ENCODE measurements at regions not wholly inside any gene's neighbourhood (a gene's known extent, or its start where the extent isn't known, plus 50 kb on each side); places are given as distances from the start of the nearest gene placed in this dataset.

DNA sequence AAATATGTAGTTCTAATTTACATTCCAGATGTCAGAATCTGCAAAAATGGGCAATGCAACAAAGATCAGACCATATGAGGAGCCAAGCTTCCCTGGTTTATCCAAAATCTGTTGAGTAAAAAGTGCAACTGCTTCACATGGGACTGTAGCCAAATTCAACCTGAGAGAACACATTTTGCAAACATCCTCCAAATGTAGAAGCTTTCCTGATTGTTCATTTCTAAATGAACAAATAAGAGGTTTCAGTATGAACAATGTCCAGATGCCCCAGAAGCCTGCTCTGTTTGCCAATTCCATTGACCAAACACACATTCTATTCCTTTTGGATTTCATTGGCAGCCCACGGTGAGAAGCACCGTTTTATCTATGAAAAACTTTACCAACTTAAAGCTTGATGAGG lies 117.9 kb upstream of the OSR1 start:
- FAIRE-seq, result no peak

DNA sequence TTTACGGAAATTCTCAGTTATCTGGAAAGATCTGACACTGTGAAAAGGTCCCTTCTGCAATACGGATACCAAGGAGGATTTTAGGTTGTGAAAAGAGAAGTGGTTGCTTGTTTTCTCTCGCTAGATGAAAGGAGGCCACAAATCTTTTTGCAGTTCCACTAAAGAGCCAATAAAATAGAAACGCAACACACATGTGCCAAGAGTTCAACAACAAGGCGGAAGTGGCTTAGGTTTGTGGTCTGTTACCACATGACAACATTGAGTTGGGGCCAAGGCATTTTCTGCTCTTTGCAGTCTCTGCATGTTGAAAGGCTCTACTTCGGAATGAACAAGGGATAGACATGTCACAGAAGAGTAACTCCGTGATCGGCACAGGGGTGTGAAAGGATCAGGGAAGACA lies 115.7 kb upstream of the OSR1 start:
- FAIRE-seq, result no peak

DNA sequence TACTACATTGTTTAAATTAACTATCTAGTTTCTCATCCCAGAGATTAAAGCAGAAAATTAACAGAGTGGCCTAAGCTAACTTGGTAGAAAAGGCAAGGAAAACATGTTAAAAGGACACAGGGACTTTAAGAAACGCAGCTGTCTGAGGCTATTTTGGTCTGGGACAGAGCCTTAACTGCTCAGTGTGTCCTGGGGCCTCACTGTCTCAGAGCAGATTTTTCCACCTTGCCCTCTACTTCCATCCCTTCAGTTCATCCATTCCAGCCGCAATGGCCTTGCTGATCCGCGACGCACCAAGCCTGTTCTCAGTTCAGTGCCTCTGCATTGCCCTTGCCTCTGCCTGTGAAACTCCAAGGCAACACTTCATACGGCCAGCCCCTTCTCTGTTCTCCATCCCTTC lies 114.9 kb upstream of the OSR1 start:
- FAIRE-seq, result no peak

DNA sequence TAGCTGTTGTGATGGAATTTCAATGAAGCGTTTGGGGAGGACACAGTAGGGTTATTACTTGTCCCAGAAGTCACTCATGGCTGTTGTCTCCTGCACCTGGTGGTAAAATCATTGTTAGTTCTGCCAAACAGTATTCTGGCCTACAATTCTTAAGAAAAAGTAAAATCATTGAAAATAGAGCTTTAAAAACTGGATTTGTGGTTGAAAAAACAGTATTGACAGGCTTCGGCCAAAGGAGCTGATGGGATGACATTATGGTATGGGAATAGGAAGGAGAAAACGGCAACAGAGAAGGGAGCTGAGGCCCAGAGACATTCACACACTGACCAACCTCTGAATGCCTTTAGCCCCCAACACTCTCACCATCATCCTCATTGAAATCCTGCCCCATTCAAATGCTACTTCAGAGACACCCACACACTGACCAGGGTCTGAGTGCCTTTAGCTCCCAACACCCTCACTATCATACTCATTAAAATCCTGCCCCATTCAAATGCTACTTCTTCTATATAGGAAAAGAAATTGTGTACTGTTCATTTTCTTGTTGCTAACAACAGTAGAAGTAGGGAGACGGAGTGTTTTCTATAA lies 114.1 kb upstream of the OSR1 start:
- FAIRE-seq, result no peak

DNA sequence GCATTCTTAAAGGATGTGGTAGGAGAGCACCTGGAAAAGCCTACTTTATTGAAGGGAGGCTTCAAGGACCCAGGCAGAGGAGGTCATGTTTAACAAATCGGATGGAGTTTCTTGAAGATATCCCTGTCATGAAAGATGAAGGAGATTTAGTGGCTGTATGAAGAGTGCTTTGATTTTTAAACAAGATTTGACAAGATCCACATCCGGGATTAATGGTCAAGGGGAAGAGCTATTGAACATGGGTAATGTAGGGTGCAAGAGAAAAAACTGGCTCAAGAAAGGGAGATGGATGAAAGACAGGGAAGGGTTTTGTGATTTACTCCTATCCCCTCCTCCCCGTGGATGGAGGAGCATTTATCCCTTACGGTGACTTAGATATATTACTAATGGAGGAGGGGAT lies 113.1 kb upstream of the OSR1 start:
- no peak for FAIRE-seq

DNA sequence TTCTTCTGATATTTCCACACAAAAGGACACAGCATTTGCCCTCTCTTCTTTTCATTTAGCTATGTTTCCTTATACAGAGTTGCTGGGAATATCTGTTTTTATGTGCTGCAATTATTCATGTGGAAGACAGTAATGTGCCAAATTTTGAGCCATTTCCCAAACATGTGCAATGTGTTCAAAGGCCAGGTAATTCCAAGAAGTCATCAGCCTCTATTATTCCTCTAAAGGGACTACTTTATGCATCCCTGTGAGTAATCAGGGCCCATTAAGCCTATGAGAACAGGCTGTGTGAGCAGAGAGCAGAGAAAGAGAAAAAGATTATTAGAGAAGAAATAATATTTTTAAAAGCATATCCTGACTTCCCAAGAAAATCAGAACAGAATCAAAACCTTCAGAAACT lies 107.6 kb upstream of the OSR1 start:
- FAIRE-seq, result no peak

DNA sequence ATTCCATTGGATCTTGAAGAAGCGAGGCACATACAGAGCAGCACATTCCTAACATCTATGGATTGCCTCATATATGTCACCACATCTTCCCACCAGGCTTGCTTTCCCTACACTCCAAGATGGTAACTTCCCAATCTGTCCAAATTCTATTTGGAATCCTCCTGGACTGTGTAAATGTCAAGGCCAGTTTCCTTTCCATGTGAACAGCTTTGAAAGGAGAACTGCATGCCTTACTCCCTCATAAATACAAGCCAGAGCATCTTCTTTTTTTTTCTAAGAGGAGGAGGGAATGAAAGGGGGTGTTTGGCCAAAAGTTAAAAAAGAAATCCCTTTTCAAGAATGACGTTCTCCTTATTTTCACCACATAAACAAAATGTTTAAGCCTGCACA lies 103.8 kb upstream of the OSR1 start:
- FAIRE-seq, result no peak

DNA sequence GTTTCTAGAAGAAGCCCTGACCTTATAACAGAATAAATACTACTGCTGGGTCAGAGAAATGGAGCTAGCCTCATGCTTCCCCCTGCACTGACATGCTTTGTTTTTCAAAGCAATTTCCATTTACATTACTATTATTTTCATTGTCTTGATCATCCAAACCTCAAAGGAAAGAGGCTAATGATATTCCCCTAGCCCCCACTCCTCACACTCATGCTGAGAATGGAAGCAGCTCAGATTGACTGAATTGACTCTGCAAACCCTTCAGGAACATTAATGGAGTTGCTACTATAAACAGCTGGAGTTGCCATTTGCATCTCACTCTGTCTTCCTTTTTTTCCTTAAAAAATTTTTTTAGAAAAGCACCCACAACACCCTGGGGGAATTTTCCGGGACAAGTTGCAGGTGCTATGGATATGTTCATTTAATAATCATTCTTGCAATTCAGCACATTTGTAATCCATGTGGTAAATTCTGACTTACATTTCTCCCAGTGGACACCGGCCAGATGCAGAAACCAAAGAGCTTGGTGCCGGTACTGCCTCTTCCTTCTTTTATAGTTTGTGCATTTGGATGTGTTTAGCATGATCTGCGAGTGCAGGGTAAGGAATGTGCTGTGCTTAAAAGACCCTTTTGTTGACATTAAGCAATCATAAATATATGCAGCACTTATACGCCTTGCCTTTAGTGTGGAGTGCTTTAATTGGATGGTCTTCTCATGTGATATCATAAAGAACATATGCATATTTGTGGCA lies 103.3 kb upstream of the OSR1 start:
- no peak for FAIRE-seq

DNA sequence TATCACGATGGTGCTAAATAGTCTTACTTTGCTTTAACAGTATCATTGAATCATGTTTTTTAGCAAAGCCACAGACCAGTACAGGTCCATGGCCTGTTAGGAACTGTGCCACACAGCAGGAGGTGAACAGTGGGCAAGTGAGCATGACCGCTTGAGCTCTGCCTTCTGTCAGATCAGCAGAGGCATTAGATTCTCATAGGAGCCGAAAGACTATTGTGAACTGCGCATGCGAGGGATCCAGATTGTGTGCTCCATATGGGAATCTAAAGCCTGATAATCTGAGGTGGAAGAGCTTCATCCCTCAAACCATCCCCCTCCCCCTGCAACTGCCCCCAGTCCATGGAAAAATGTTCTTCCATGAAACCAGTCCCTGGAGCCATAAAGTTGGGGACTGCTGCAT lies 102.3 kb upstream of the OSR1 start:
- FAIRE-seq, result no peak

DNA sequence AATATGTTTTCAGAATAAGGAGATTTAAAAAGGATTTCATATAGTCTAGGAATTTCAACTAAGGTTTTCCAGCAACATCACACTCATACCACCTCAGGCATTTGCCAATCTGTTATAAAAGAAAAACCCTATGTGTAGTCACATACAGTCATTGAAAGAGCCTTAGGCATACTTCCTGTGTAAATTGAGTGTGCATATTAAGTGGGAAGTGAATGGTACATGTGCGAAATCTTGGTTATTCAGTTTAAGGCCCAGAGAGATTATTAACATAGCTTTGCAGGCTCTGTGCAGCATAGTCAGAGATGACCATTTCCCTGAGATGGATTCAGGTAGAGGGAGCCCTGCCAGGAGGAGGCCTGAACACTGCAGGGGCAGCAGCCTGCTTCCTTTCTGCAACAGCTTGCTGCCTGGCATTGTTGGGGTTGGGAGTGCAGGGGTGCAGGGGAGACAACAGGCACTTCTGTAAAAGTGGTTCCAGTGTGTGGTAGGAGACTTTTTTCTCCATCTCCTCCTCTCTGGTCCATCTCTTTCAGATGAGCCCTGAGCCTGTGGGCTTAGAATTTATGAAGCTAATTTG lies 100.1 kb upstream of the OSR1 start:
- no peak for FAIRE-seq

DNA sequence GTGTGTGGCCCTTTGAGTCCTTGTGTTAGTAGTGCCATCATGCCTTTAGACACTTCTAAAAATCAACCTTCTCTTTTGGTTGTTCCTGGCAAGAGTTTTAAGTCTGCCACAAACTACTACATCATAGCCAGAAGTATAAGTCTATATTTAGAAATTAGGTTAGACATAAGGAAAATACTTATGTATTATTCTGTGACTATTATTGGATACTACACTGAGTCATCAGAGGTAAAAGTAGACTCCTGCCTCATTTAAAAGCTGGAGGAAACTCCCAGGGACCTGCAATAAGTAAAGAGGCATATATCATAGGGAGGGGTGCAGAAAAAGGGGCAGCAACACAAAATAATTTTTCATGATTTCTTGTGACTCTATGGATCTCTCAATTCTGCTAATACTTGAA lies 99.4 kb upstream of the OSR1 start:
- FAIRE-seq, result no peak

DNA sequence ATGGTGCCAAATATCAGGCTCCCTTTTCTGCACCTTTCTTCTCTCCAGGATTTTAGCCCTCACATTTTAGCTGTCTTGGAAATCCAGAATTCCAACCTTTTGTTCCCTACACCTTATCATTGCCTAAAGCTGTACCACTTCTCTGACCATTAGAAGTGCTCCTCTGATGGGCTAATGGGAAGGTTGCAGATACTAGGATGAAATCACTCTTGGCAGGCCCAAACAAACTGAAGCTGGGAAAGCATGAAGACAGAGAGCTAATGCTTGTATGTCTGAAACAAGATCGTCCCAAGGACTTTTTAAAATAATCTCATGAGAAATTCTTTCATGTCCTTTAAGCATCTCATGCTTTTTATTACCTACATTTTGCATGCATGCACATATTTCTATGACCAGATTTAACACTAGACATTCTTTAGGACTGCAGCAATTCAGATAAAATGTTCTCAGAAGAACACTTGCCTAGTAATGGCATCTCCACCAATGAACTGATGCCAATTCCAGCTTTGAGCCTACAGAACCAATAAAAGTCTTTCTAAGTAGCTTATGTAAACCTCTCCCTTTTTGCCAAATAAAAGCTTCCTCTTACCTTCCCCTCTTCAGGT lies 98.4 kb upstream of the OSR1 start:
- no peak for FAIRE-seq

DNA sequence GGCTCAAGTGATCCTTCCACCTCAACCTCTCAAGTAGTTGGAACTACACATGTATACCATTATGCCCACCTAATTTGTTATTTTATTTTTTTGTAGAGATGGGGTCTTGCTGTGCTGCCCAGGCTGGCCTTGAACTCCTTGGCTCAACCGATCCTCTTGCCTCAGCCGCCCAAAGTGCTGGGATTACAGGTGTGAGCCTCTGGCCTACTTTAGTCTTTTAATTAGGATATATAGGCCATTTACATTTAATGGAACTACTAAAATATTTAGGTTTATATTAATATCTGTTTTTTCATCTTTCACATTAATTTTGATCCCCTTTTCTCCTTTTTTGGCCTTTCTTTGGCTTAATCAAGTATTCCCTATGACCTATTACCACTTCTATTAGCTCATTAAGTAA lies 95.7 kb upstream of the OSR1 start:
- no peak for FAIRE-seq

DNA sequence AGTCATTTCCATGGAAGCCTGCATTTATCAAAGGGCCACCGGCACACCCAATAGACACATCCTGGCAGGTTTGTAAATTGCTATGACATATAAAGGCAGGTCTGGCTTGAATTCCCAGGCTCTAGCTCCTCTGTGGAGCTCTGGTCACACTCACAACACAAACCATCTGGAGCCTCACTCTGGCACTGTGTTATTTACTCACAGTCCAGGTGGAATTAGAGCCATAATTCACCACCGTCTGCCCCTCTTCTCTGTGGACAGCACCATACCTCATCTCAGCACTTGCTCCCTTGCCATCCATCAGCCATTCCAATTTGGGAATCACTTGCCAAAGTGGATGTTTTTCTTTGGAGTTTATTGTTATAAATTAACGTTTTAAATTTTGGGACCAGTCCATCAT lies 84.3 kb upstream of the OSR1 start:
- FAIRE-seq, result no peak

DNA sequence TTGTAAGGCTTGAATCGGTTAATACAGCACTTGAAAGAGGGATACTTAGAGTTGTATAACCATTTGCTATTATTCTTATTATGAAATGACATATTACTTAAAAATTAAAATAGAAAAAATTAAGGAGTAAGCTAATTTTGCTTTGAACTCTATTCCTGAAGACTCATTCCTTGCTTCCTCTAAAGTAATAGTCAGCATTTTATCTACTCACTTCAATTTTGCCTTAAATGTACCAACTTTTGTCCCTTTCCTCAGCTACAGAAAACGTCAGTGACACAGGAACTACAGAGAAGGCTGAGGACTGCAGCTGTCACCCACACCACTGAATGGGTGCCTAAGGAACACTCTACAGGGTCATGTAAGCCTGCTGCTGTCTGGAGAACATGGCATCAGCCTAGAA lies 80.7 kb upstream of the OSR1 start:
- no peak for FAIRE-seq

DNA sequence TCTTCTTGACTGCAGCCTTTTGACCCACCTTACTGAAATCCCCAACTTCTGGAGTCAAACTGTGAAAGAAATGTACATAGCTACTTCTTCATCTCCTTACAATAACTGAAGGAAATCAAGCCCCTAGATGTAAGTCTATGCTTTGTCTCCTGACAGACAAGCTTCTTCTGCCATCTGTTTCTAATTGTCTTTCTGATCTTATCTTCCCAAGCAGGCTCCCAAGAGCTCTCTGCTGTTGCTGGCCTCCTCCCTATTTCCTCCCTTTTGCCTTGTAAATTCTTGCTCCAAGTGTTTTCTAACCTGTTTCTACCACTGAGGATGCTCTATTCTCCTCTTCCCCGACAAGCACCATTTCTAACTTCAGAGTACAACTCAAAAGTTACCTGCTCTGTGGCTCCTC lies 77.4 kb upstream of the OSR1 start:
- no peak for FAIRE-seq

DNA sequence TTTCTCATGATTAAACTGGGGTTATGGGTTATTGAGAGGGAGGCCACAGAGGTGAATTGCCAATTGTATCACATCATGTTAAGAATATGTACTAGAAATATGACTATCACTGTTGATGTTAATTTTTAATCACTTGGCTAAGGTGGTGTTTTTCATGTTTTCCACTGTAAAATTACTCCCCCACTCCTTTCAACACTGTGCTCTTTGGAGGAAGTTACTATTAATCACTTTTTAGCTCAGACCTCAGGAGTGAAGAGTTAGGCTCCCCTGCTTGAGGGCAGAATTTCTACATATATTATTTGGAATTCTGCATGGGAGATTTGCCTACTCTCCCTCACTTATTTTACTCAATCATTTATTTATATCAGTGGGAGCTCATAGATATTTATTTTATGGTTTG lies 76.0 kb upstream of the OSR1 start:
- FAIRE-seq, result no peak

DNA sequence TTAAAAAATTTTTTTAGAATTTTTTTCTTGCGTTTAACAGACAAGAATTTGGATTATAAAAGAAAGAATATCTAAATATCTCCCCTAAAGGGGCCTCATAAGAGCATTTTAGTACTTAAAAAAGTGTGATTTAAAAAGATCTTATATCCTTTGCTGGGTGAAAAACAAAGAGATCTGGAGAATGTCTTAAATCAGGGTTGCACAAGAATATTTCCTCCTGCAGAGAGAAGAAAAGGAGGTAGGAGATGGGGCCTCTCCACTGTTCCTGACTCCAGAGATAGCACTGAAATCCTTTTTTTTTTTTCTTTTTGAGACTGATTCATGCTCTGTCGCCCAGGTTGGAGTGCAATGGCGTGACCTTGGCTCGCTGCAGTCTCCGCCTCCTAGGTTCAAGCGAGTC lies 68.5 kb upstream of the OSR1 start:
- no peak for FAIRE-seq

DNA sequence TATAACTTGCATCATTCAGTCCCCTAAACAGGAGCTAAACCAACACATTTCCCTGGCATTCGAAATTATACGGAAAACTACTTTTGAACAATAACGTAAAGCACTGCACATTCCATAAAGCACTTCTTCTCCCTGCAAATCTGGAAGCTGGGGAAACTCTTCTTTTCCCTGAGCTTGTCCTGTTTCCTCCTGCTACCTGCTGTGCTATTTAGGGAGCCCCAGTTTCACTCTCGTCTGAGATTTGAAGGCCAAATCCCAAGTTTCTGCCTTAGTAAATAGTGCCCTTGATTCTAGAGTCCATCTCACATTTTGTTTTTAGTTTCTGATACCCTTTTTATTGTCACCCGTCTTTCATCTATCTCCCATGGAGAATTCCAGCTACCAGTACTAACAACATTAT lies 67.7 kb upstream of the OSR1 start:
- no peak for FAIRE-seq

DNA sequence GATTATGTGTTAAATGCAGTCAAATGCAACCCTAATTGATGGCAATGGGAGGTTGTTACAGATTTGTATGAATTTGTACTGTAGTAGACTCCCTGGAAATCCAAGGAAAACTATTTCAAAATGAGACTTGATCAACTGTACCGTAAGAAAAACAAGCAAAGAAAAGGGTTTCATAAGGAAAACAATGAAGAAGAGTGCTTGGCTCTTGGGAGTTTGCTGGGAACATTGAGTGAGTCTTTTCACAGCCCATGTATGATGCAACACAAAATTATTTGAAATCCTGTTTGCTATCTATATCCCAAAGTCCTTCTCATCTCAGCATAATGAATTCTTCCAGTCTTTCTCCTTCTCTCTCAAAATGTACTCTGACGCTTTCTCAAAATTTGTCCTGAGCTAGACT lies 67.0 kb upstream of the OSR1 start:
- no peak for FAIRE-seq

DNA sequence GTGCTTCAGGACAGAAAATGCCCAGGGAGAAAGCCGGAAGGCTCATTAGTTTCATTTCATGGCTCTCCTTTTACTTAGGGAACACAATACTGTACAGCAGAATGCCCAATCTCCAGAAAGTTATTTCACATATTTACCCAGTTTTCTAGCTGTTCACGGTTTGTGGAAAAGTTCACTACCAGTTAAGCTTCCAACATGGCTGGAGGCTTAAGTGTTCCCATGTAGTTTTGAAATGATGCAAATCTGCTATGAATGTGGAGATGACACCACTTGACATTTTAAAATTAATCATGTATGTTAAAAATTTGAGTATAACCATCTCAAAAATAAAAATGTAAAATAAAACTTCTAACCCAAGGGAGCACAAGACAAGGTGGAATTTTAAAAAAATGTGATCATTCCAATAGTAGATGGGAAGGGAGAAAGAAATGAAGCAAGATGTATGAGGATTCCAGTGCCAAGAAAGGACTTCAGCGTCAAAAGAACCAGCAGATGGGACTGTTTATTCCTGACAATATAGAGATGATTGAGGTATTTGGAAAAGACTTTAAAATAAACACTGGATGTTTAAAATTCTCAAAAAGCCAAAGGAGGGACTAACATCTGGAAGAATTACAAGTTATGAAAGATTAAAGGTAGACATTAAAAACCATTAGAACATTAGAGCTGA lies 60.9 kb upstream of the OSR1 start:
- FAIRE-seq, result no peak

DNA sequence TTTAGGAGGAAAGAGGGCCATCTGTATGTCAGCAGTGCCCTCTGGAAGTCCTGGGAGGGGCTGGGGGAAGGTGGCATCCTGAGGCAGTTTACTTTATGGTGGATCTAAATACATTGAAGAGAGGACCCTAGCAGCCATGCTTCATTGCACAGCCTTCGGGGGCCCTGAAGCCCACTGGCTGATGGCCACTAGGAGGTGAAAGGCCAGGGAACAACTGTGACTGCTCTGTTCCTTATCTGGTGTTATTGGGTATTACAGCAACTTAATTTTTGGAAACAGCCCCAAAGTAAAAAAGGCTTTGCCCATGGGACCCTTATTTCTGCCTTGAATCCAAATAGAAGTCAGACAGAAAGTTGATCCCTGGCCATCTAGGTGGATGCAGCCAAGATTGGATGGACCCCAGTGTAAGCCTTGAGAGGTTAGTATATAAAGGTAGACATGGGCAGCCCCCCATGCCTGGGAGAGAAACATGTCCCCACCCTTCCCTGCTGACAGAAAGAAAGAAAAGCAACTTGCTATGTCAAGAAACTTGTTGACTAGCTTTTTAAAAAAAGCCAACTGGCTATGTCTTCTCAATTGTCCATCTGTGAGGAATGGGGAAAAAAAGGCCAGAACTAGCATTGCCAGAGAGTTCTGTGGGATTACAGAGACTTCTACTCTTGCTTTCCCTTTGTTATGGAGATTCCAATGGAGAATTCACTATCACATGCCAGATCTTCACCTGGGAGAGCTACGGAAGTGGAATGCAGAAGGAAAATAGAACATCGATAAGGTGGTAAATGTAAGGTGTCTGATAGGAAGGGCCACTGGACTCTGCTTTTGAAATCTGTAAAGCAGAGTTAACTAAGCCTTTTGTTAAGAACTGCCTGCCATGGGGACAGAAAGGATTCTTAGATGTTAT lies 58.6 kb upstream of the OSR1 start:
- no peak for FAIRE-seq

DNA sequence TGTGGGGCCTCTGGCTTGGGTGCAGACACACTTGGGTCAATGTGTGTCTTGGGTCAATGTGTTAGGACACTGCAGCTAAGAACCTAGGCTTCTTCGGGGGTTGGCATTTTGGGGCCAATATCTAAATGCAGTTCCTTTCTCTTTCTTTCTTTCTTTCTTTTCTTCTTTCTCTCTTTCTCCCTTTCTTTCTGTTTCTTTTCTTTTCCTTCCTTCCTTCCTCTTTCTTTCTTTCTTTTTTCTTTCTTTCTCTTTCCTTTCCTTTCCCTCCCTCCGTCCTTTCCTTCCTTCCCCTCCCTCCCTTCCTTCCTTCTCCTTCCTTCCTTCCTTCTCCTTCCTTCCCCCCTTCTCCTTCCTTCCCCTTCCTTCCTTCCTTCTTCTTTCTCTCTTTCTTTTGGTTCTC lies 57.7 kb upstream of the OSR1 start:
- FAIRE-seq, result no peak
